Type B pancreatic cell (in vitro differentiated cells): ENCODE measurements at regions not wholly inside any gene's neighbourhood (a gene's known extent, or its start where the extent isn't known, plus 50 kb on each side); places are given as distances from the start of the nearest gene placed in this dataset.

ENCODE experiments used
- DNase-seq: peaks from one replicate; pipeline ENCODE4 v3.0.0; 2021; ENCODE audit warnings: mixed read lengths; ENCODE audit not compliant: unreplicated experiment; ENCODE audit errors: extremely low spot score
- H3K27ac Mint-ChIP-seq: 2 replicates; pipeline ENCODE4 v1.8.0; 2021; ENCODE audit warnings: mild to moderate bottlenecking, mixed read lengths
- H3K27me3 Mint-ChIP-seq: 2 replicates; pipeline ENCODE4 v1.8.0; 2021; ENCODE audit warnings: mixed read lengths
- H3K36me3 Mint-ChIP-seq: 2 replicates; pipeline ENCODE4 v1.8.0; 2021; ENCODE audit warnings: mixed read lengths
- H3K4me1 Mint-ChIP-seq: one replicate; pipeline ENCODE4 v1.8.0; 2021; ENCODE audit warnings: mixed read lengths; ENCODE audit not compliant: unreplicated experiment
- H3K4me3 Mint-ChIP-seq: 2 replicates; pipeline ENCODE4 v1.8.0; 2021; ENCODE audit warnings: mild to moderate bottlenecking, mixed read lengths
- H3K9me3 Mint-ChIP-seq: 2 replicates; pipeline ENCODE4 v1.8.0; 2021; ENCODE audit warnings: mixed read lengths
- CTCF ChIP-seq: fragments of 200-600 bp; sonication (generic); conservative IDR thresholded peaks from 2 replicates; pipeline ENCODE4 v1.5.0; 2021; ENCODE audit warnings: antibody characterized with exemption, mild to moderate bottlenecking

GRCh38 chr6:165055231-165055630 lies 254.2 kb downstream of the C6orf118 start:
- no peaks in the 10 kb centered on the region for H3K27me3 Mint-ChIP-seq
- peaks cover 3% of the 10 kb centered on the region for H3K9me3 Mint-ChIP-seq
- no peaks in the 10 kb centered on the region for H3K4me1 Mint-ChIP-seq
- no peak for TF ChIP-seq CTCF
- no peak overlapping the region for H3K27ac Mint-ChIP-seq
- no peak for DNase-seq
- H3K36me3 Mint-ChIP-seq: no peaks in the 10 kb centered on the region
- no peak overlapping the region for H3K4me3 Mint-ChIP-seq

- TF ChIP-seq CTCF: no peak
- no peaks in the 10 kb centered on the region for H3K36me3 Mint-ChIP-seq
- no peaks in the 10 kb centered on the region for H3K27me3 Mint-ChIP-seq
- H3K27ac Mint-ChIP-seq: no peak overlapping the region
- peaks cover 7% of the 10 kb centered on the region for H3K9me3 Mint-ChIP-seq
- H3K4me3 Mint-ChIP-seq: no peak overlapping the region
- DNase-seq: no peak
- H3K4me1 Mint-ChIP-seq: no peaks in the 10 kb centered on the region
Measured at GRCh38 chr6:165052561-165053480, 256.6 kb downstream of the C6orf118 start.

DNA sequence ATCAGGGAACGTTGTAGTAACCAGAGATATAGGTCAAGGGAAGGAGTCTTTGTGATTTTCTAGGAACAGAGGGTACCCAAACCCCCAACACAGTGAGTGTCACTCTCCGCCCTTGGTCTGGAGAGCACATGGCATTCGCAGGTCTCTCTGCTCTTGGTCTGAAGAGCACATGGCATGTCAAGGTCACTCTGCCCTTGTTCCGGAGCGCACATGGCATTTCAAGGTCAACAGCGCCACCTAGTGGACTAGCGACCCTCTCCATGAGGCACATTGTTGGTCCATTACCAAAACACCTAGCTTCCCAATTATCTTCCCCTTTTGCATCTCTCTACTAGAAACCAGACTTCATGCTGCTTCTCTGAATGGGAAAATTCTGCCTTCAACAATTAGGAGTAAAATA lies 260.0 kb downstream of the C6orf118 start:
- peak; percentile 74 for TF ChIP-seq CTCF
- Mint-ChIP-seq H3K36me3 (no peaks in the 10 kb centered on the region), H3K27ac (no peak overlapping the region), H3K4me1 (no peaks in the 10 kb centered on the region), H3K27me3 (no peaks in the 10 kb centered on the region), H3K4me3 (no peak overlapping the region), H3K9me3 (peaks cover 7% of the 10 kb centered on the region)
- no peak for DNase-seq

DNA sequence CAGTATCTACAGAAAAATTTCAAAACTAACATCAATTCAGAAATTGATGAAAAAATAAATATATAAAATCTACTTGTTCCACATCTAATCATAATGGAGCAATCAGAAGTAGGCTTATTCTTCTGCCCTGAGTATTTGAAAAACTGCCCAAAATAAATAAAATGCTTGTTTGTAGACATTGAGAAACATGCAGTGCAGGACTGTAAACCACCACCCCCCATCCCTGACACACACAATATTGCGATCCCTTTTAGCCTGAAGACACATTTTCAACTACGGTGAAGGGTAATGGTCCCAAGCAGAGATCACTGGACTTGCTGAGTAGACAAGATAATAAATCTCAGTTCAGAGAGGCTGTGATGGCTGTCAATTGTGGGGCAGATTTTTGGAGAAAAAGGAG lies 261.5 kb downstream of the C6orf118 start:
- no peak for DNase-seq
- no peak overlapping the region for H3K27ac Mint-ChIP-seq
- H3K36me3 Mint-ChIP-seq: no peaks in the 10 kb centered on the region
- peaks cover 7% of the 10 kb centered on the region for H3K9me3 Mint-ChIP-seq
- no peak overlapping the region for H3K4me3 Mint-ChIP-seq
- no peak for TF ChIP-seq CTCF
- no peaks in the 10 kb centered on the region for H3K4me1 Mint-ChIP-seq
- H3K27me3 Mint-ChIP-seq: no peaks in the 10 kb centered on the region

- no peak overlapping the region for H3K4me3 Mint-ChIP-seq
- no peak for TF ChIP-seq CTCF
- no peak for DNase-seq
- no peaks in the 10 kb centered on the region for H3K4me1 Mint-ChIP-seq
- H3K27me3 Mint-ChIP-seq: no peaks in the 10 kb centered on the region
- no peaks in the 10 kb centered on the region for H3K36me3 Mint-ChIP-seq
- H3K9me3 Mint-ChIP-seq: peaks cover 7% of the 10 kb centered on the region
- no peak overlapping the region for H3K27ac Mint-ChIP-seq
Measured at GRCh38 chr6:165045631-165046030, 263.8 kb downstream of the C6orf118 start.
